ENCODE measurements at regions not wholly inside any gene's neighbourhood (a gene's known extent, or its start where the extent isn't known, plus 50 kb on each side); places are given as distances from the start of the nearest gene placed in this dataset.
"Not testable (repeated sequence)": the region's sequence is repeated elsewhere in the genome, so short reads cannot be mapped to it uniquely, and the experiment has no call there.

DNA sequence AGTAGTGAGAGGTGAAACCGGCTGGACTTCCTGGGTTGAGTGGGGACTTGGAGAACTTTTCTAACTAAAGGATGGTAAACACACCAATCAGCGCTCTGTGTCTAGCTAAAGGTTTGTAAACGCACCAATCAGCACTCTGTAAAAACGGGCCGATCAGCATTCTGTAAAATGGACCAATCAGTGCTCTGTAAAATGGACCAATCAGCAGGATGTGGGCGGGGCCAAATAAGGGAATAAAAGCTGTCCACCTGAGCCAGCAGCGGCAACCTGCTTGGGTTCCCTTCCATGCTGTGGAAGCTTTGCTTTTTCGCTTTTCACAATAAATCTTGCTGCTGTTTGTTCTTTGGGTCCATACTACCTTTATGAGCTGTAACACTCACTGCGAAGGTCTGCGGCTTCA lies 621.2 kb downstream of the JRKL start:
- TF ChIP-seq EGR1 (IDR thresholded peaks at IDR 0.05; ENCODE audit: low read depth in 2 of 2); JUND (IDR thresholded peaks at IDR 0.05); YY1 (IDR thresholded peaks at IDR 0.05); GABPA (IDR thresholded peaks at IDR 0.05 in 1 of 2, conservative IDR thresholded peaks at IDR 0.05 in 1 of 2); HNF4A (conservative IDR thresholded peaks at IDR 0.05): not testable (repeated sequence)
- TF ChIP-seq, protein P1, sequence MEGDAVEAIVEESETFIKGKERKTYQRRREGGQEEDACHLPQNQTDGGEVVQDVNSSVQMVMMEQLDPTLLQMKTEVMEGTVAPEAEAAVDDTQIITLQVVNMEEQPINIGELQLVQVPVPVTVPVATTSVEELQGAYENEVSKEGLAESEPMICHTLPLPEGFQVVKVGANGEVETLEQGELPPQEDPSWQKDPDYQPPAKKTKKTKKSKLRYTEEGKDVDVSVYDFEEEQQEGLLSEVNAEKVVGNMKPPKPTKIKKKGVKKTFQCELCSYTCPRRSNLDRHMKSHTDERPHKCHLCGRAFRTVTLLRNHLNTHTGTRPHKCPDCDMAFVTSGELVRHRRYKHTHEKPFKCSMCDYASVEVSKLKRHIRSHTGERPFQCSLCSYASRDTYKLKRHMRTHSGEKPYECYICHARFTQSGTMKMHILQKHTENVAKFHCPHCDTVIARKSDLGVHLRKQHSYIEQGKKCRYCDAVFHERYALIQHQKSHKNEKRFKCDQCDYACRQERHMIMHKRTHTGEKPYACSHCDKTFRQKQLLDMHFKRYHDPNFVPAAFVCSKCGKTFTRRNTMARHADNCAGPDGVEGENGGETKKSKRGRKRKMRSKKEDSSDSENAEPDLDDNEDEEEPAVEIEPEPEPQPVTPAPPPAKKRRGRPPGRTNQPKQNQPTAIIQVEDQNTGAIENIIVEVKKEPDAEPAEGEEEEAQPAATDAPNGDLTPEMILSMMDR (IDR thresholded peaks at IDR 0.05; ENCODE audit: low read depth, low read length, missing input control): not testable (repeated sequence)
- TF ChIP-seq, protein P2, sequence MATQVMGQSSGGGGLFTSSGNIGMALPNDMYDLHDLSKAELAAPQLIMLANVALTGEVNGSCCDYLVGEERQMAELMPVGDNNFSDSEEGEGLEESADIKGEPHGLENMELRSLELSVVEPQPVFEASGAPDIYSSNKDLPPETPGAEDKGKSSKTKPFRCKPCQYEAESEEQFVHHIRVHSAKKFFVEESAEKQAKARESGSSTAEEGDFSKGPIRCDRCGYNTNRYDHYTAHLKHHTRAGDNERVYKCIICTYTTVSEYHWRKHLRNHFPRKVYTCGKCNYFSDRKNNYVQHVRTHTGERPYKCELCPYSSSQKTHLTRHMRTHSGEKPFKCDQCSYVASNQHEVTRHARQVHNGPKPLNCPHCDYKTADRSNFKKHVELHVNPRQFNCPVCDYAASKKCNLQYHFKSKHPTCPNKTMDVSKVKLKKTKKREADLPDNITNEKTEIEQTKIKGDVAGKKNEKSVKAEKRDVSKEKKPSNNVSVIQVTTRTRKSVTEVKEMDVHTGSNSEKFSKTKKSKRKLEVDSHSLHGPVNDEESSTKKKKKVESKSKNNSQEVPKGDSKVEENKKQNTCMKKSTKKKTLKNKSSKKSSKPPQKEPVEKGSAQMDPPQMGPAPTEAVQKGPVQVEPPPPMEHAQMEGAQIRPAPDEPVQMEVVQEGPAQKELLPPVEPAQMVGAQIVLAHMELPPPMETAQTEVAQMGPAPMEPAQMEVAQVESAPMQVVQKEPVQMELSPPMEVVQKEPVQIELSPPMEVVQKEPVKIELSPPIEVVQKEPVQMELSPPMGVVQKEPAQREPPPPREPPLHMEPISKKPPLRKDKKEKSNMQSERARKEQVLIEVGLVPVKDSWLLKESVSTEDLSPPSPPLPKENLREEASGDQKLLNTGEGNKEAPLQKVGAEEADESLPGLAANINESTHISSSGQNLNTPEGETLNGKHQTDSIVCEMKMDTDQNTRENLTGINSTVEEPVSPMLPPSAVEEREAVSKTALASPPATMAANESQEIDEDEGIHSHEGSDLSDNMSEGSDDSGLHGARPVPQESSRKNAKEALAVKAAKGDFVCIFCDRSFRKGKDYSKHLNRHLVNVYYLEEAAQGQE (IDR thresholded peaks at IDR 0.05): not testable (repeated sequence)
